DND-41 (cell line): ENCODE measurements at regions not wholly inside any gene's neighbourhood (a gene's known extent, or its start where the extent isn't known, plus 50 kb on each side); places are given as distances from the start of the nearest gene placed in this dataset.

Source experiments
- CTCF ChIP-seq: IDR thresholded peaks from 2 replicates; pipeline ENCODE4 v1.5.1; 2012; ENCODE audit warnings: borderline replicate concordance, low read length, moderate library complexity, mild to moderate bottlenecking; ENCODE audit not compliant: poor library complexity, severe bottlenecking; ENCODE audit errors: extremely low read depth
- EZH2 ChIP-seq: IDR thresholded peaks from 3 replicates; pipeline ENCODE4 v1.6.1; 2012; ENCODE audit warnings: borderline replicate concordance, low read depth, mild to moderate bottlenecking, moderate library complexity, low read length, inconsistent platforms; ENCODE audit not compliant: severe bottlenecking

DNA sequence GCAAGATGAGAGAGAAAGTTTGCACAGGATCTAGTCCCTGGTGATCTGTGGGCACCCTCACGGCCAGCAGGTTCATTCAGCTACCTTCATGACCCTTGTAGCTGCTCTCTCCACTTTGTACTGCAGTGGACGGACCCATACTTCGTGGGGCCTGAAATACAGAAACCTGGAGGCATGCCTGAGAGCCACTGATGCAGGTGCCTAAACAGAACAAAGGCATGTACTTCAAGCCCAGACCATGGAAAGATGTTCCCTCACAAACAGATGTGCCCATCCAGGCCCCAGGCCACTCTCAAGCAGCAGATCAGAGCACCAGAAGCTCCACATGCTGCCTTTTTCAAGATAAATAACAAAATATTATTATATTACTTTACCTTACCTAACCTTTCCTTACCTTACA lies 1629.0 kb downstream of the ARAP2 start:
- no peak for TF ChIP-seq CTCF
- TF ChIP-seq EZH2, result no peak
